Colonic mucosa (tissue), 4 donors: ENCODE measurements at regions not wholly inside any gene's neighbourhood (a gene's known extent, or its start where the extent isn't known, plus 50 kb on each side); places are given as distances from the start of the nearest gene placed in this dataset.
"Not testable (repeated sequence)": the region's sequence is repeated elsewhere in the genome, so short reads cannot be mapped to it uniquely, and the experiment has no call there.

Experiments
- DNase-seq: peaks from one replicate; pipeline ENCODE4 v3.0.0-alpha.2; 2020
- H3K27ac ChIP-seq: fragments of 200-600 bp; one replicate; pipeline ENCODE4 v1.8.0; 2021
- H3K27me3 ChIP-seq: fragments of 200-600 bp; one replicate; pipeline ENCODE4 v1.8.0; 2021
- H3K36me3 ChIP-seq: fragments of 200-600 bp; one replicate; pipeline ENCODE4 v1.8.0; 2021
- H3K4me1 ChIP-seq: fragments of 200-600 bp; one replicate; pipeline ENCODE4 v1.8.0; 2021; ENCODE audit warnings: mild to moderate bottlenecking
- H3K4me3 ChIP-seq: fragments of 200-600 bp; one replicate; pipeline ENCODE4 v1.8.0; 2021
- H3K9ac ChIP-seq, 2 donors: one replicate each; pipeline ENCODE4 v1.7.0; 2013; ENCODE audit warnings: control low read depth in 2 of 2, low read depth in 2 of 2, low read length in 2 of 2
- H3K9me3 ChIP-seq: fragments of 200-600 bp; one replicate; pipeline ENCODE4 v1.8.0; 2021
- CTCF ChIP-seq: fragments of 200-600 bp; IDR thresholded peaks from one replicate; pipeline ENCODE4 v1.8.0; 2022; ENCODE audit warnings: antibody characterized with exemption, mild to moderate bottlenecking
- intact Hi-C: fragments of 100-400 bp; cut with DNase I; formaldehyde crosslinking; loops from one replicate; pipeline ENCODE4 v1.14.1; 2022
- donor health status: healthy.
- donor health status: DM: no; HTN: no; CAD: no.
- donor health status: DM: no; HTN: no; CAD: no.

GRCh38 chr10:8337332-8337651 is 282.8 kb downstream of the GATA3 start:
- Histone ChIP-seq H3K4me3 (no peak overlapping the region), H3K9me3 (no peaks in the 10 kb centered on the region), H3K36me3 (no peaks in the 10 kb centered on the region), H3K27ac (no peak overlapping the region), H3K9ac (no peak overlapping the region), H3K4me1 (no peaks in the 10 kb centered on the region), H3K27me3 (no peaks in the 10 kb centered on the region)
- intact Hi-C loops: no loop called here
- no peak for TF ChIP-seq CTCF
- DNase-seq: no peak

GRCh38 chr10:8338177-8338766 is 283.8 kb downstream of the GATA3 start:
- TF ChIP-seq CTCF: no peak
- DNase-seq: no peak
- Histone ChIP-seq H3K9ac (no peak overlapping the region), H3K9me3 (no peaks in the 10 kb centered on the region), H3K36me3 (no peaks in the 10 kb centered on the region), H3K27me3 (no peaks in the 10 kb centered on the region), H3K4me1 (no peaks in the 10 kb centered on the region), H3K27ac (no peak overlapping the region), H3K4me3 (no peak overlapping the region)
- intact Hi-C loops: no loop called here

- Histone ChIP-seq H3K4me3 (no peak overlapping the region), H3K9ac (no peak overlapping the region), H3K36me3 (no peaks in the 10 kb centered on the region), H3K4me1 (no peaks in the 10 kb centered on the region), H3K9me3 (no peaks in the 10 kb centered on the region), H3K27me3 (no peaks in the 10 kb centered on the region), H3K27ac (no peak overlapping the region)
- TF ChIP-seq CTCF: no peak
- no peak for DNase-seq
- intact Hi-C loops: no loop called here
These were observed 290.3 kb downstream of the GATA3 start for GRCh38 chr10:8344756-8345155.

GRCh38 chr10:8346861-8347260 is 292.4 kb downstream of the GATA3 start:
- intact Hi-C loops: no loop called here

GRCh38 chr10:8347614-8348013 is 293.1 kb downstream of the GATA3 start:
- H3K27me3 ChIP-seq, H3K9me3 ChIP-seq, H3K4me3 ChIP-seq, H3K27ac ChIP-seq, H3K4me1 ChIP-seq, H3K9ac ChIP-seq, DNase-seq, intact Hi-C loops, H3K36me3 ChIP-seq: not testable (repeated sequence)

More at GRCh38 chr10:8346861-8347260, 292.4 kb downstream of the GATA3 start:
- Histone ChIP-seq H3K27me3 (no peaks in the 10 kb centered on the region), H3K9ac (no peak overlapping the region), H3K9me3 (no peaks in the 10 kb centered on the region), H3K27ac (no peak overlapping the region), H3K4me3 (no peak overlapping the region), H3K36me3 (no peaks in the 10 kb centered on the region), H3K4me1 (no peaks in the 10 kb centered on the region)
- DNase-seq: no peak
- no peak for TF ChIP-seq CTCF

- H3K4me1 ChIP-seq: no peaks in the 10 kb centered on the region
- TF ChIP-seq CTCF: no peak
- intact Hi-C loops: no loop called here
- H3K36me3 ChIP-seq: no peaks in the 10 kb centered on the region
- no peaks in the 10 kb centered on the region for H3K9me3 ChIP-seq
- H3K27ac ChIP-seq: no peak overlapping the region
- DNase-seq: no peak
- H3K4me3 ChIP-seq: no peak overlapping the region
- H3K27me3 ChIP-seq: no peaks in the 10 kb centered on the region
- H3K9ac ChIP-seq: no peak overlapping the region
These were observed 295.2 kb downstream of the GATA3 start for GRCh38 chr10:8349610-8350249.
